ENCODE measurements at regions not wholly inside any gene's neighbourhood (a gene's known extent, or its start where the extent isn't known, plus 50 kb on each side); places are given as distances from the start of the nearest gene placed in this dataset.

DNA sequence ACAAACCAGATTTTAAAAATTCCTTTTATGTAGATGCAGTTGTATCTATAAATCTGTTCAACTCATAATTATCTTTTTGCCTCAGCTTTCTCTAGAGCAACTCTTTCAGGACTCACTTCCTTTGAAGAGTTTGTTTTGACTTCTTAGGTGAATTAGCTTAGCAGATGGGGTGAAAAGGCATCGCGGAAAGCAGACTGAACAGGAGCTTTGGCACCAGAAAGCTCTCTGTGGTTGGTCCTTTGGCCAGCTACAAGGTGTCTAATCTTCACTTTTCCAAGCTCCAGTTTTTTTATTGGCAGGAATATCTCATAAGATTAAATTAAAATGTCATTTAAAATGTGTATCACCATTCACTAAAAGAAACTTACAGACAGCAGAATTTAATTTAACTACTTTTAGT, 60.6 kb upstream of the KLF12 start:
- TF ChIP-seq POLR2A (IDR thresholded peaks at IDR 0.05), result no peak
- TF ChIP-seq CTCF (IDR thresholded peaks at IDR 0.05 in 8 of 11, conservative IDR thresholded peaks at IDR 0.05 in 3 of 11), result no peak
- TF ChIP-seq POLR2AphosphoS5 (IDR thresholded peaks at IDR 0.05), result no peak
- DNase-seq, result no peak
- H3K27me3 ChIP-seq (replicated peaks in 1 of 7), result no peaks in the 10 kb centered on the region
- 90 to 98% (median 93%) methylated on average over 2 of the region's 2 CpGs for WGBS, 5 donors
- H3K4me1 ChIP-seq, result peaks cover 0 to 3% (median 0%) of the 10 kb centered on the region in 6 donors
- intact Hi-C loops (cut with DNase I; ENCODE audit: low total_unique reads), result no loop called here
- H3K4me3 ChIP-seq, result no peak overlapping the region
- no peaks in the 10 kb centered on the region for H3K9me3 ChIP-seq
- H3K27ac ChIP-seq, result no peak overlapping the region
- no peaks in the 10 kb centered on the region for H3K36me3 ChIP-seq

GRCh38 chr13:74193391-74193790, 59.2 kb upstream of the KLF12 start:
- H3K9me3 ChIP-seq, result no peaks in the 10 kb centered on the region
- 82 to 95% (median 90%) methylated on average over 1 of the region's 1 CpG for WGBS, 5 donors
- H3K4me1 ChIP-seq, result peaks cover 0 to 3% (median 0%) of the 10 kb centered on the region in 6 donors
- no peaks in the 10 kb centered on the region for H3K27me3 ChIP-seq (replicated peaks in 1 of 7)
- H3K4me3 ChIP-seq, result no peak overlapping the region
- intact Hi-C loops (cut with DNase I; ENCODE audit: low total_unique reads), result no loop called here
- H3K36me3 ChIP-seq, result no peaks in the 10 kb centered on the region
- H3K27ac ChIP-seq, result no peak overlapping the region
- no peak for DNase-seq
- TF ChIP-seq POLR2A (IDR thresholded peaks at IDR 0.05), result no peak
- no peak for TF ChIP-seq CTCF (IDR thresholded peaks at IDR 0.05 in 8 of 11, conservative IDR thresholded peaks at IDR 0.05 in 3 of 11)
- no peak for TF ChIP-seq POLR2AphosphoS5 (IDR thresholded peaks at IDR 0.05)

DNA sequence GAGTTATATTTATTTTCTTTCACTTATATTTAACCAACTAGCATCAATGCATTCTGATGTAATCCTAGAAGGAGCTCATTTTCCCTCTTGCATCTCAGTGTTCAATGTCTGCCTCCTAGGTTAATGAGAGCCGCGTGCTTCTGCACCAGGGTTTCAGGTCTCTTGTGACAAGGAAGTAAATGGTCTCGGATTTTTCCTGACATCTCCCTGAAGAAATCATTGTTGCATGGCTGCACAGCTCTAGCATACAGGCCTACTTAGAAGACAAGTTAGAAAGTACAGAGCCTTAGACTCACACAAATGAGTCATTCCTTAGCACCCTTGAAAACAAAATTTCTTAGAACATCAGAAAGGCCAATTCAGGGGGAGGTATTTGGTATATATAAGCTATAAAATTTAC, 57.2 kb upstream of the KLF12 start:
- H3K9me3 ChIP-seq, result no peaks in the 10 kb centered on the region
- TF ChIP-seq CTCF (IDR thresholded peaks at IDR 0.05 in 8 of 11, conservative IDR thresholded peaks at IDR 0.05 in 3 of 11), result no peak
- TF ChIP-seq POLR2A (IDR thresholded peaks at IDR 0.05), result no peak
- TF ChIP-seq POLR2AphosphoS5 (IDR thresholded peaks at IDR 0.05), result no peak
- no peak overlapping the region for H3K4me3 ChIP-seq
- H3K27ac ChIP-seq, result no peak overlapping the region
- H3K27me3 ChIP-seq (replicated peaks in 1 of 7), result no peaks in the 10 kb centered on the region
- no peaks in the 10 kb centered on the region for H3K36me3 ChIP-seq
- DNase-seq, result no peak
- intact Hi-C loops (cut with DNase I; ENCODE audit: low total_unique reads), result no loop called here
- peaks cover 0 to 3% (median 0%) of the 10 kb centered on the region in 6 donors for H3K4me1 ChIP-seq
- WGBS, 5 donors, result 66 to 84% (median 76%) methylated on average over 3 of the region's 3 CpGs

- H3K36me3 ChIP-seq, result no peaks in the 10 kb centered on the region
- H3K9me3 ChIP-seq, result no peaks in the 10 kb centered on the region
- H3K27ac ChIP-seq, result no peak overlapping the region
- no peak overlapping the region for H3K4me3 ChIP-seq
- no peaks in the 10 kb centered on the region for H3K27me3 ChIP-seq (replicated peaks in 1 of 7)
- H3K4me1 ChIP-seq, result peaks cover 0 to 3% (median 0%) of the 10 kb centered on the region in 6 donors
- 15 to 27% (median 18%) methylated on average over 1 of the region's 1 CpG for WGBS, 5 donors
- DNase-seq, result no peak
- intact Hi-C loops (cut with DNase I; ENCODE audit: low total_unique reads), result no loop called here
- no peak for TF ChIP-seq POLR2A (IDR thresholded peaks at IDR 0.05)
- TF ChIP-seq POLR2AphosphoS5 (IDR thresholded peaks at IDR 0.05), result no peak
- TF ChIP-seq CTCF (IDR thresholded peaks at IDR 0.05 in 8 of 11, conservative IDR thresholded peaks at IDR 0.05 in 3 of 11), result no peak
Measured at GRCh38 chr13:74190999-74191398, 56.8 kb upstream of the KLF12 start.

Measured in spleen (tissue), 11 donors.